HG03139 (cell line): ENCODE measurements at regions not wholly inside any gene's neighbourhood (a gene's known extent, or its start where the extent isn't known, plus 50 kb on each side); places are given as distances from the start of the nearest gene placed in this dataset.
"Not testable (repeated sequence)": the region's sequence is repeated elsewhere in the genome, so short reads cannot be mapped to it uniquely, and the experiment has no call there.

Source experiments
- ATAC-seq: cut with Tn5 transposase; IDR thresholded peaks from one replicate; pipeline ENCODE4 v1.9.1; 2021; ENCODE audit not compliant: unreplicated experiment

DNA sequence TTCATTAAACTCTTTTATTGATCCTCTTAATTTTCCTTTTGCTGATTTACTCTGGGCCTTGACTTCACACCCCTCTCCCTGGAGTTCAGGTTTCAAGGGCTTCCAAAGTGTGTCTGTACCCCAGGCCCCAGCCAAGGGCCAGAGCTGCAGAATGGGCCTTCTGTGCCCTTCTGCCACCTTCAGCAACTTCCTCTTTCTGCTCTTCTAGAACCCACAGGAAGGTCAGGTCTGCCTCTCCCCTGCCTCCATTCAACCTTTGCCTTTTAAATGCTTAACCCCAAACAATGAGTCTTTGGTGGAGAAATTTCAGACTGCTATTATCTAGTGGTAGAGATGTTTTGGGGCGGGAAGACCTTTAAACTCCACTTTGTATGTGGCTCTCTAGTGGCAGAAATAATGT, 63.1 kb downstream of the TSN start:
- no peak for ATAC-seq

DNA sequence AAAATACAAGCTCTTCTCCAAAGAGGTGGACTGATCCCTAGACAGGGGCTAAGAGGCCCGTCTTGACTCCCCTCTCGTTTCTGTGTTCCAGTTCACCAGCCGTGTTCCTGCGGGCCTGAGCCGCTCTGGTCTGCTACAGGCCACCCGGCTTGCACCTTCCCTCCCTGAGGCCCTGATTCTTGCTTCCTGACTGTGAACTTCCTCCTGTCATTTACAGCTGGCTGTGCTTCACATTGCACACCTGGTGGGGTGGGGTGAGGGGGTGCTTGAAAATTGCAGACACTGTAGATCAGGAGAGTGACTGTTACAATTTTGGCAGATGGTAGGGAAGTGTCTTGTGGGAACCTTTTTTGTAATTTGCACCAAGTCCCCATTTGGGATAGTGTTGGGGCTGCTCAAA, 64.4 kb downstream of the TSN start:
- no peak for ATAC-seq

DNA sequence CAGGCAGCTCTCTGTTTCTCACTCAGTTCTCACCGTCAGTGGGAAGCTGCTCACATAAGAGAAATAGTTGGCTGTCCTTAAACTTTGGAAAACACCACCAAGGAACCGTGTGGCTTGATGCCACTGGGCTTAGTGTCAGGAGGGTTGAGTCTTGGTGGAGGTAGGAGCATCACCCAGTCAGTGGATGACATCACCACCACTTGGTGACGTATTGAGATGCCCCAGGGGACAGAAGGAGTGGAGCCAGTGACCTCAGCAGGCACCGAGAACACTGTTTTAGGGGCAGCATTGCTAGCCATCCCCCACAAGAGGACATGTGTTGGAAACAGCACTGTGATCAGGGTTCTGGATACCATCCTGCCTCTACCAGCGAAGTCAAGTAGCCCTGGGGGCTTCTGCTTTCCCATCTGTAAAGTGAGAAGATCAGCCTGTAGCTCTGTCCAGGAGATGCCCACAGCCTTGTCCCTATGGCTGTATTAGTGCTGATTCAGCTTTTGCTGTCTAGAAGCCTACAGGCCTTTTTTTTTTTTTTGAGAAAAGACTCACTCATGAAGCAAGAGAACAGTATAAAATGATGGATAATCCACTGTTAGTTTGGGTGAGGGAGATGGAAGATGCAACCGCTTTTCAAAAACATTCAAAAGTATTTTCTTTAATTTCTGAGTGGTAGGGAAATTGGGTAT, 66.2 kb downstream of the TSN start:
- ATAC-seq, result no peak

DNA sequence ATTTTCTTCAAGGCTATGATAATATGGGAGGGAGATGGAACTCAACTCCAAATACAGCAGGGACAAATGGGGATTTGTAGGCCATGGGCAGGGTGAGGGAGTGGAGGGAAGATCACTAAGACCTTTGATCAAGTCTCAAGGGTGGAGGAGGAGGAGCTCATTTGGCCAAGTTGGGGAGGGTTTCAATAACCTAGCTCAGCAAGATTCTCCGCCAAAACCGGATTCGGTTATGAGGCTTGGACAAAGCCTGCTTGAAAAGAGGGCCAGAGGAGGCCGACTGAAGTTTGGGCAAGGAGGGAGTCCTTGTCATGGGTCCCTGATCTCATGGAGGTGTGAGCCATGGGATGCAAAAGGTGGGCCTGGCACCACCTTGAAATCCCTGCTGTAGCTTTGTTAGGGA, 68.8 kb downstream of the TSN start:
- no peak for ATAC-seq

DNA sequence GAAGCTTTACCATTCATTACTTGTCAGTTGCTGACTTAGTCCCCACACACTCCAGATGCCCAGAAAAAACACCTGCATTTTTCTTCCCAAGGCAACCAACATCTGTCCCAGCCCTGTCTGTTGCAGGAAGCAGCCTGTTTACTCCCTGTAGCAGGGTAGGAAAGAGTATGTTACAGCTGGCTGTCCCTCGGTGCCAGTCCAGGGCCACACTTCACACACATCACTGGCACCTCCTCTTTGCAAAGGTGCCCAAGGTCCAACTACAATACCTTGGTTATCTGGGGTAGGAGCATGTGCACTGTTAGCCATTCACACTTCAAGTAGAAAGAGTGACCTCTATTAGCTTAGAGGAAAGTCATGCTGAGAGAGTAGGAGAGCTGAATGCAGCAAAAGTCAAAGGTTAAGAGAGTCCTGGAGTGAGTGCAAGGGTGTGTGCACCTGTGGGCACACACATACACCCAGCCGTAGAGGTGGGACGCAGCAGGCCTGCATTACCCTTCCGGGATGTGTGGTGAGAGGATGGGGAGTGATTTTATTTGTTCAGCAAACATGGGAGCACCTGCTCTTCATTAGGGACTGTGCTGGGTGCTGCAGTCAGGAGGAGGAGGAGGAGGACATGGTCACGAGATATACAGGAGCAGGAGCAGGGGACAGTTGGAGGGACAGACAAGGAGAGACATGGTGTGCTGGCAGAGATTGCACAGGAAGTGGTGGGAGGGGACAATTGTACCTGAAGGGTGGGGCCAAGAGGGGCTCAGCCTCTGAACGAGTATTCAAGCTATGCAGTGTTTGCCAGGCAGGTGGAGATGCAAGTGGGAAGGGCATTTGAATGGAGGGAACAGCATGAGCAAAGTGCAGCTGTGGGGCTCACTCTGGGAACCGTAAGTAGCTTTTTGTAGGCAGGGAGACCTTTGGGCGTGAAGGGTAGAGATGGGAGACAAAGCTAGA, 69.8 kb downstream of the TSN start:
- ATAC-seq, result no peak

DNA sequence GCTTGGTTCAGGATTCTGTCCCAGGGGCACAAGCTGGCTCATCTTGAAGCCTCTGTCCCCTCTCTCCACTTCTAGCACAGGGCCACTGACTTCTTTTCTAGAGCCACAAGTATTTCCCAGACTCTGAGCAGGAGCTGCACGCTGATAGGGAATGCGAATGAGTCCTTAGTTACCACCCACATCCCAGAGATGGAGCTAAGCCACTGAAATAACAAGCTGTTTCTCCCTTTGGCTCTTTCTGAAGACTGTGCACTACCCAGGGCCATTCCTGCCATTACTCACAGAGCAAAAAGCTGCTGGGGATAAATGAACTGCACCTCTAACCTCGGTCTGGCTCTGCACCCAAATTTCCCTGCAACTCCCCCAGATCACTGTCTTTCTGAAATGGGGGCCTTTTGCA, 70.6 kb downstream of the TSN start:
- ATAC-seq, result no peak

DNA sequence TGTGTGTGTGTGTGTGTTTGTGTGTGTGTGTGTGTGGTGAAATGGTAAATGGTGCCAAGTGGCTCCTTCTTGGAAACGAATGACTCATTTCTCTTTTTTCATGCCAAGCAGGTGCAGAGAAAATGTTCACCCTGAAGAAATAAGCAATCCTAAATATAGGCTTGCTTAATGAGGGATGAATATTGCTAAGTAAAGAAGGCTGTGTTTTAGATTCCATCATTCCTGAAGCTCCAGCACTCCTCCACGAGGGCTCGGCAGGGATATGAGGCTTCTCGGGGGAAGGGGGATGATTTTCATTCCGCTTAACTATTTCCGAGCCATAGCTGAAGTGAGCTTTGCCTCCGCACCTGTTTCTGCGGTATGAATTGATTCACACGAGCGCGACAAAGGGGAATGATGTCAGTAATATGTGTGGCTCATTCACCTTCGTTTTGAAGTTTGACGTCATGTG, 72.9 kb downstream of the TSN start:
- no peak for ATAC-seq

DNA sequence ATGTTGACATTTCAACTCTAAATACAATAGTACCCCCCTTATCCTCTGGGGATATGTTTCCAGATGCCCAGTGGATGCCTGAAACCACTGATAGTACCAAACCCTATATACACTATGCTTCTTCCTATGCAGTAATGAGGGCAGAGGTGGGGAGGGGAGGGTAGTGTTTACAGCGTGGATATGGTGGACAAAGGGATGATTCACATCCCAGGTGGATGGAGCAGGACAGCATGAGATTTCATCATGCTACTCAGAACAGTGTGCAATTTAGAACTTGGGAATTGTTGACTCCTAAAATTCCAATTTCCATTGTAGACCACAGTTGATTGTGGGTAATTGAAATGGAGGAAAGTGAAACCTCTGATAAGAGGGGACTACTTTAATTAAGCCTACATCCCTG, 75.4 kb downstream of the TSN start:
- ATAC-seq, result no peak

DNA sequence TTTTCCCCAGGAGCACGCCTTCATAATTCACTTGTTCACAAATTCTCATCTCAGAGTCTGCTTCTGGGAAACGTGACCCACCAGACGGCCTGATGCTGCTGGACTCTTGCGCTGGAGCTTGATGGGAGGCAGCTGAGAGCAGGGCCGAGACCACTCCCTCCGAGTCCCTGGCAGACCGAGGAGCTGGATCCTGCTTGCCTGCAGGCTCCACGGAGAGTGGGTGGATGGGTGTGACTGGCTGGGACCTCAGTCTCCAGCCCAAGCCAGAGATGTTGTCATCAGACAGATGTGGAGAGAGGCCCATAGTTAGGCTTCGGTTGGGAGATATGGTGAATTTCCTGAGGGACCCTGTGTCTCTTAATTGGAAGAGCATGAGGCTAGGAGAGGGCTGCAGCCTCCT, 76.4 kb downstream of the TSN start:
- no peak for ATAC-seq

DNA sequence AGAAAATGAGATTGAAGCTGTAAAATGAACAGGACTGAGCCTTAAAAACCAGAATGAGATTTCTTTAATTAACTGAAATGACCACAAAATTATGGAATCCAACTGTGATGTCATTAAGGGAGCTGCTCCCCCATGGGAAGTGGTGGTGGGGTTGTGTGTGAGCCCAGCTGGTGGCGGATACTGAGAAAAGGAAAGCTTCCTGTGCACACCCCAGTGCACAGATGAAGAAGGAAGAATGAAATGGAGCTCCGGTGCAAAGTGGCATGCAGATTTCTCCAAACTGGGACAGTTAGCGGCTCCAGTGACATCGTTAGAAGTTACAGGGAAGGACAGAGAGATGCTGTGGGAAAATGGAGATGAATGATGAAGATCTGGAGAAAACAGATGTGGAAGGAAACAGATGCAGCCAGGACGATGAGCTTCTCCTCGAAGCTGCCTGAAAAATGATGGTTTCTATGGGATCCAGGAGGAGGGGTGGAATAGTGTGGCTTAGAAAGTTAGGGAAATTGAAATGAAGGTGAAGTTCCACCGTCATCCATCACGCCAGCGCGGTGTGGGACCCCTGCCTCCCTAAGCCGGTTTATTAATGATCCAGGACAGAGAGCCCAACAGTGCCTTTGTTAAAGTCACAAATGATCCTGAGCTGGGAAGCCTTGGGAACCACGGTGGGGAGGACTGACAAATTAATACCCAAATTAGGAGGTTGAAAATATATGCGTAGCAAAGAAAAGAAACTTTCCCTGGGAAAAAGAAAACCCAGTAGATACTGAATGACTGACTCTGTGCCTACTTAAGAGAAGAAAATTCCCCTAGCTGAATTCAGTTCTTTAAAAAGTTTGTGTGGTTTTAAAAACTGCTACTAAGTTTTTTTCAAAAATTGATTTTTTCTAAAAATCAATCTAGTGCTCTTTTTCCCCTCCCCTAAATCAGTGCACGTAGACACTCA, 77.2 kb downstream of the TSN start:
- no peak for ATAC-seq

DNA sequence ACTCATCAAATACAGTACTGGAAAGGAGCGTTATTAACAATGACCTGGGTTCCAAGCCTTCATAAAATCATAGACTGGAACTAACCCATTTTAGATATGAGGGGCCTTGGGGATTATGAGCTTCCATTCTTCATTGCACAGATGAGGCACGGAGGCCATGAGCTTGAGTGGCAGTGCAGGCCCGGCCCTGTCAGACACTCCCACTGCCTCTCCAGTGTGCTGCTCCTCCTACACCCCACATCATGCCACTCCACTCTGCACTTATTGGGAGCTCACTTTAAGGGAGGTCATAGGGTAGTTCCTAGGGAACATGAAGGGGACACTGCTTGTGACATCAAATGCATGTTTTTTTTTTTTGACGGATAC, 77.9 kb downstream of the TSN start:
- ATAC-seq, result no peak

DNA sequence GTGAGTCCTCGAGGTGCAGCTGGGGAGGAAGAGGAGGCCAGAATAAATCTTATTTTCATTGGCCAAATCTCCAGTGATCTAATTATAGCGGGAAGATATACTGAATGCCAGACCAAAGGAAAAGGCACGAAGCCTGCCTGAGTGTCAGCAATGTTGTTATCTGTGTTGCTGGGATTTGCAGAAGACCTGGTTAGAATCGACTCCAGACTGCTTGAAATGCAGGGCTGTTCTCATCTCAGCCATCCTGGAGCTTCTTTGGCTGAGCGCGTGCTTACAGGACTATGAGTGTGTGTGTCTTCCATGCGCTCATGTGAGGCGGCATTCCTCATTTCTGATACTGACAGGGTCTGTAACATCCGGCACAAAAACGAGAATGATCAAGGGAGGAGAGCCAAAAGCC, 81.2 kb downstream of the TSN start:
- ATAC-seq, result no peak

DNA sequence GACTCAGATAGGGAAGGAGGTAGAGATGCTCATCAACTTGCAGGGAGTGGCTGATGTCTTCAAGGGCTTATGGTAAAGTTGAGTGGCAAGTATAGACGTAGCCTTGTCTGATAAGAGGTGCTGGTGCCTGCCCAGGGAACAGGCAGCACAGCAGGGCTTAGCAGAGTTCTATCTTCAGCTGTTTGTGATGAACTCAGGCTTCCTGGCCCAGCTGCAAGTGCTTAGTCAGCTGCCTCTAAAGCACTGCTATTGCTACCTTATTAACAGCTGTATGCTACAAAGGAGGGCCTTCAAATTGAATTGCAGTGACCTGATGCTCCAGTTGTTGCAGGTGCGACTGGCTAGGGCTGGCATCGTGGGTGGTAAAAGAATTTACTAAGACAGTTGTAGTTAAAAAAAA, 82.1 kb downstream of the TSN start:
- ATAC-seq, result no peak

DNA sequence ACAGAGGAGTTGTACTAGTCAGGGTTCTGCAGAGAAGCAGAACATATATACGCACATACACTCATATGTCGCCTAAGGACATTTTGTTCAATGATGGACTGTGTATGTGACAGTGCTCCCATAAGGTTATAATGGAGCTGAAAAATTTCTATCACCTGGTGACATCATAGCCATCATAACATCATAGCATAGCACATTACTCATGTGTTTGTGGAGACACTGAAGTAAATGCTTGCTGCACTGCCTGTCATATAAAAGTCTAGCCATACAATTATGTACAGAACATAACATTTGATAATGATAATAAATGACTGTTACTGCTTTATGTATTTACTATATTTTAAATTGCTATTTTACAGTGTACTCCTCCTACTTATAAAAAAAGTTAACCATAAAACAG, 83.1 kb downstream of the TSN start:
- ATAC-seq, result no peak

DNA sequence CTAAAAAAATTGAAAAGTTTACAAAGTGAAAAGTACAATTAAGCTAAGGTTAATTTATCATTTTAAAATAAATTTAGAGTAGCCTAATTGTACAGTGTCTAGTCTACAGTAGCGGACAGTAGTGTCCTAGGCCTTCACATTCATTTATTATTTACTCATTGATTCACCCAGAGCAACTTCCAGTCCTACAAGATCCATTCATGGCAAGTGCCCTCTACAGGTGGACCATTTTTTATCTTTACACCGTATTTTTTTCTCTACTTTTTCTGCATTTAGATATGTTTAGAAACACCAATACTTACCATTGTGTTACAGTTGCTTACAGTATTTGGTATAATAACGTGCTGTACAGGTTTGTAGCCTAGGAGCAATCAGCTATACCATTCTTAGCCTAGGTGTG, 84.1 kb downstream of the TSN start:
- ATAC-seq, result no peak

DNA sequence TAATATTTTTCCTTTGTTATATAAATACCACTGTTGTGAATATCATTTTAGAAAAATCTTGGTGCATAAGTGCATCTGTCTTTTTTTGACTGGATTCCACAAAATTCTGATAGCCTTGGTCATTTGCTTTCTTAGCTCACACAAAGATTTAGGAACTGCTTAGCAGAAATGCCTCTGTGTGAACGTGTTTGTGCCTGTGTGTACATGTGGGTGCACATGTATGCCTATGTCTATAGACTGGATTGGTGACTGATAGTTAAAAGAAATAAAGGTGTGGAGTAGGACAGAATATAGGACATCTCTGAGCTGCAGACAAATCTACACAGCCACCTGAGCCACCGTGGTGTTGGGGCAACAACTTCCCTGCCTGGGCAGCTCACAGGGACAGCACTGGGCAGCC, 93.8 kb downstream of the TSN start:
- ATAC-seq, result no peak

DNA sequence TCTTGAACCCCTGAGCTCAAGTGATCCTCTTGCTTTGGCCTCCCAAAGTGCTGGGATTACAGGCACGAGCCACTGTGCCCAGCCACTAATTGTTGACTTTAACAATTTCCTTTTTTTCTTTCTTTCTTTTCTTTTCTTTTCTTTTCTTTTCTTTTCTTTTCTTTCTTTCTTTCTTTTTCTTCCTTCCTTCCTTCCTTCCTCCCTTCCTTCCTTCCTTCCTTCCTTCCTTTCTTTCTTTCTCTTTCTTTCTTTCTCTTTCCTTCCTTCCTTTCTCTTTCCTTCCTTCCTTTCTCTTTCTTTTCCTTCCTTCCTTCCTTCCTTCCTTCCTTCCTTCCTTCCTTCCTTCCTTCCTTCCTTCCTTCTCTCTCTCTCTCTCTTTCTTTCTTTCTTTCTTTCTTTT, 97.7 kb downstream of the TSN start:
- ATAC-seq, result not testable (repeated sequence)

DNA sequence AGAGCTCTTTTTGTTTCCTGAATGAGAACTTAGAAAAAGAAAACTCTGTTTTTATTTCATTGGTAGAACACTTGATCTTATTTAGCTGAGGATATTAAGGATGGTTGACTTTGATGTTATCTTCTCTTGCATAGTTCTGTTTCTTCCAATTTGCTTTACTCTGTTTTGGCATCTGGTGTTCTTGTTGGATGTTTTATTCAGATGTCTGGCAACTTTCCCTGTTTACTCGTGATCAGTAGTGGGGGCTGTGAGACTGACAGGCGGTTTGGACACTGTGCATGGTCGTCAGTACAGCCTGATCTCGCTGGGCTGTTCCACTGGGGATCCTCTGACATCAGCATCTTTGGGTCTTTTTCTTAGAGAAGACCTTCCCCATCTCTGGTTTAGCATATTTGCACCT, 100.1 kb downstream of the TSN start:
- no peak for ATAC-seq

DNA sequence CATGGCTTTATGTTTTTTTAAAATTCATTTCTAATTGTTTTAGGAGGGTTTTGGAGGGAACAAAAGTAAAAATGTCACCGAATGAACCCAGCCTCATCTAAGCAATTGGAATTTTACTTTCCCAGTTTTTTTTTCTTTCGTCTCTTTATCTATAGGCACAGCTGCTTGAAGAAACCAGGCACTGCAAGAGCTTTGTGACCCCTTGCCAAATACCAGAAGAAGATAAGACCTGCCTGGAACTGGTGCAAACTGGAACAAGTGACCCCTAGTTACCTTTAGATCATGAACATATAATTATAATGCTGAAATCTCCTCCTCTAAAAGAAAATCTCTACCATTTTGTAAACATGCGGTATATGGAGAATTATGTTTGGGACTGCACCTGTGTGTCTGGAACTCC, 100.9 kb downstream of the TSN start:
- ATAC-seq, result no peak

DNA sequence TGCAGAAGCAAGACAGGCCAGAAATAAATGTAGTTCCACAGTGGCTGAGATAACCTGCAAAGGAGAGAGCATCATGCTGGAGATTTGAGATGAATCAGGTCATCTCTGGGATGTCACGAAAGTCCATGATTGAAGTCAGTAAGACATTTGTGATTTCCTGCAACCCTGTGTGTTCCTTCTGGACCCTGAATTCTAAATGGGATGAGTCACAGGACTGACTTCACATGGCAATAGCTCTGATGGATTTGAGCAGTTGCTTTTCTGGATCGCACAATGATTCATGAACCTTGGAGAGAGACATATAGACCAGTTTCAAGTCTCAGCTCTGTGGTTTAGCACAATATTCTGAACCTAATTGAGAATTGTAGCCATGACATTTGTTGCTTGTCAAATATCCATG, 102.9 kb downstream of the TSN start:
- no peak for ATAC-seq

DNA sequence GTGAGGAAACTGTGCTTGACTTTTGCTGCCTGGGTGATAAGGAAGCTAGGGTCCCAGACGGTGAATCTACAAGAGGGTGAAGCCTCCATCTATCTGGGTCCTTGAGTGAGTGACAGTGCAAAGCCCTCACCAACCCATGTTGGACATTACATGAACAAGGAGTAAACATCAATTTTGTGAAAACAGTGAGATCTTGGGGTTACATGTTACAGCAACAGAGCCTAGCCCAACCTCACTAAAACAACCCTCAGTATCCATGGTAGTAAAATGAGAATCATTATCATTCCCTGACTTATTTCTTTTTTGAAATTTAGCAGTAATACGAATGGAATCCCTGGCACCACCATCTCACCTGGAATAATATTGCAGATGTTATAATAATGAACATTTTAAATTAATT, 103.4 kb downstream of the TSN start:
- no peak for ATAC-seq
